DOHH2 (cell line): ENCODE measurements at regions not wholly inside any gene's neighbourhood (a gene's known extent, or its start where the extent isn't known, plus 50 kb on each side); places are given as distances from the start of the nearest gene placed in this dataset.

ENCODE experiments used
- CTCF ChIP-seq: fragments of 200-600 bp; sonication (generic); IDR thresholded peaks from one replicate; pipeline ENCODE4 v1.5.1; 2014; ENCODE audit warnings: antibody characterized with exemption, mild to moderate bottlenecking, low read depth, low read length; ENCODE audit not compliant: poor library complexity, severe bottlenecking
- EZH2phosphoT487 ChIP-seq: fragments of 200-600 bp; sonication (generic); IDR thresholded peaks from 2 replicates; pipeline ENCODE4 v1.6.1; 2017; ENCODE audit warnings: borderline replicate concordance, mild to moderate bottlenecking, antibody characterized with exemption, low read length, moderate library complexity, mixed read lengths

- TF ChIP-seq CTCF, result no peak
- TF ChIP-seq EZH2phosphoT487, result no peak
These were observed 326.5 kb downstream of the CGGBP1 start for GRCh38 chr3:87732294-87732693.
